NT2/D1 (cell line): ENCODE measurements at regions not wholly inside any gene's neighbourhood (a gene's known extent, or its start where the extent isn't known, plus 50 kb on each side); places are given as distances from the start of the nearest gene placed in this dataset.

Experiments
- SUZ12 ChIP-seq: IDR thresholded peaks from 2 replicates; pipeline ENCODE4 v1.6.1; 2011; ENCODE audit not compliant: insufficient read length, insufficient read depth; ENCODE audit errors: extremely low read depth
- YY1 ChIP-seq: IDR thresholded peaks from 2 replicates; pipeline ENCODE4 v1.6.1; 2011; ENCODE audit not compliant: insufficient read length, insufficient read depth
- ZNF274 ChIP-seq: IDR thresholded peaks from 2 replicates; pipeline ENCODE4 v1.6.1; 2011; ENCODE audit warnings: mild to moderate bottlenecking, low read depth, low read length

GRCh38 chr17:31794111-31794510, 64.9 kb downstream of the COPRS start:
- TF ChIP-seq SUZ12 (no peak), YY1 (no peak), ZNF274 (no peak)
